Memory B cell (primary cell): ENCODE measurements at regions not wholly inside any gene's neighbourhood (a gene's known extent, or its start where the extent isn't known, plus 50 kb on each side); places are given as distances from the start of the nearest gene placed in this dataset.
"Not testable (repeated sequence)": the region's sequence is repeated elsewhere in the genome, so short reads cannot be mapped to it uniquely, and the experiment has no call there.

Experiments used
- ATAC-seq: fragments of 150-1000 bp; cut with Tn5 transposase; 2 replicates; pipeline ENCODE4 v1.10.0; 2021; ENCODE audit warnings: low read depth, mild to moderate bottlenecking, moderate library complexity
- DNase-seq, 2 donors: peaks; one replicate each; pipeline ENCODE4 v3.0.0; 2022; ENCODE audit warnings: low spot score in 2 of 2
- H3K27ac Mint-ChIP-seq: one replicate; pipeline ENCODE4 v1.8.0; 2022; ENCODE audit warnings: mild to moderate bottlenecking, moderate library complexity, mixed read lengths
- H3K27me3 Mint-ChIP-seq: one replicate; pipeline ENCODE4 v1.8.0; 2022; ENCODE audit warnings: mixed read lengths
- H3K36me3 Mint-ChIP-seq: one replicate; pipeline ENCODE4 v1.8.0; 2022; ENCODE audit warnings: mild to moderate bottlenecking, mixed read lengths
- H3K4me1 Mint-ChIP-seq: one replicate; pipeline ENCODE4 v1.8.0; 2022; ENCODE audit warnings: mixed read lengths
- H3K4me3 Mint-ChIP-seq: one replicate; pipeline ENCODE4 v1.8.0; 2022; ENCODE audit warnings: mild to moderate bottlenecking, moderate library complexity, mixed read lengths
- H3K9me3 Mint-ChIP-seq: one replicate; pipeline ENCODE4 v1.8.0; 2022; ENCODE audit warnings: mixed read lengths

DNA sequence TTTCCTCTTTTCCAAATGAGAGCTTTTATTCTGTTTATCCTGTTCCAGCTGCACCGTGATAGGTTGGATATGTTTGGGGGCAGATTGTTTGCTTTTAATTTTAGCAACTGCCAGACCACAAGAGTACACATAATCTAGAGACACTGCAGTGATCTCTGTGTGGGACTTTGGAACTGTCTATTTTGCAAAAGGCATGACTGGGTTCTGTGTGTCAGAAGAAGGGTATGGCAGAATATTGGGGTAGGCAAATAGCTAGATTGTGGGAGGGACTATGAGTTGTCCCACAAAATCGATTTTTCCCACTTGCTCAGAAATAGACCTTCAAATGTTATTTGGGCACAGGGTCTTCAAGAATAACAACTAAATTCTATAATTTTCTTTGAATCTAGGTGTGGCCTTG, 275.9 kb upstream of the KITLG start:
- H3K27me3 Mint-ChIP-seq = no peaks in the 10 kb centered on the region
- H3K9me3 Mint-ChIP-seq = peaks cover 3% of the 10 kb centered on the region
- no peaks in the 10 kb centered on the region for H3K36me3 Mint-ChIP-seq
- DNase-seq = no peak
- ATAC-seq = no peak
- H3K4me1 Mint-ChIP-seq = no peaks in the 10 kb centered on the region
- H3K27ac Mint-ChIP-seq = no peak overlapping the region
- no peak overlapping the region for H3K4me3 Mint-ChIP-seq

DNA sequence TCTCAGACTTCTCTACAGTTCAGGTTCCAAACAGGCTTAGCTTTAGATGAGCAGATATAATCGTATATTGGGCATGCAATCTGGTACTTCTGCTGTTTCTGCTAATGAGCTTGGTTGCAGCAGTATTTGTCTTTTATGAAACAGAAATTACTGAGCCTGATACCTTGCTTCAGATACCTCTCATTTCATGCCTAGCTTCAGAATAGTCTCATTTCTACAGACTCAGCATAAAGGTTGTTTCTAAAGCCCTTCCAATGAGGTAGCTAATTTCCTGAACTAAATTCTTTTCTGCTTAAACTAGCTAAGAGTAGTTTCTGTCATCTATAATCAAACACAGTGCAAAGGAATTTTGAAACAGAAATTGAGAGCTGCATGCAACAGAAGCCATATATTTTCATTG, 275.0 kb upstream of the KITLG start:
- H3K36me3 Mint-ChIP-seq = no peaks in the 10 kb centered on the region
- H3K4me1 Mint-ChIP-seq = no peaks in the 10 kb centered on the region
- no peak overlapping the region for H3K27ac Mint-ChIP-seq
- H3K4me3 Mint-ChIP-seq = no peak overlapping the region
- peaks cover 3% of the 10 kb centered on the region for H3K9me3 Mint-ChIP-seq
- DNase-seq (no peak), ATAC-seq (no peak)
- no peaks in the 10 kb centered on the region for H3K27me3 Mint-ChIP-seq

DNA sequence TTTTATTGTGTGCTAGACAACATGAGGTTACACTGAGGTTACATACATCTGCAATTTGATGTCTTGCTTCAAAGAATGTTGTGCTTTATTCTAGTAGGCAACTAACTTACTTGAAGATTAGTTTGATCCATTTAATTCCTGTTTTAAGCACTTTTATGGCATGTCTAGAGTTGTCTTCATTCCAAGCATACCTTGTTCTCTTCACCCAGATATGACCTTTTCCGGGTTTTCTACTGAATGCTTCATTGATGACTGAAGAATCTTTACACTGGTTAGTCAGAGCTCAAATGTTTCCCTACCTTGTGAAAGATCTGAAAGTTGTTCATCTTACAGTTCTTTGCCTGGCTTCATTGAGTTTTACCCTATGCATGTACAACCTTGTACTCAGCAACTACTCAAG, 274.0 kb upstream of the KITLG start:
- Mint-ChIP-seq H3K27ac (no peak overlapping the region), H3K4me1 (no peaks in the 10 kb centered on the region), H3K36me3 (no peaks in the 10 kb centered on the region), H3K4me3 (no peak overlapping the region), H3K27me3 (no peaks in the 10 kb centered on the region), H3K9me3 (peaks cover 3% of the 10 kb centered on the region)
- ATAC-seq (no peak), DNase-seq (no peak)

DNA sequence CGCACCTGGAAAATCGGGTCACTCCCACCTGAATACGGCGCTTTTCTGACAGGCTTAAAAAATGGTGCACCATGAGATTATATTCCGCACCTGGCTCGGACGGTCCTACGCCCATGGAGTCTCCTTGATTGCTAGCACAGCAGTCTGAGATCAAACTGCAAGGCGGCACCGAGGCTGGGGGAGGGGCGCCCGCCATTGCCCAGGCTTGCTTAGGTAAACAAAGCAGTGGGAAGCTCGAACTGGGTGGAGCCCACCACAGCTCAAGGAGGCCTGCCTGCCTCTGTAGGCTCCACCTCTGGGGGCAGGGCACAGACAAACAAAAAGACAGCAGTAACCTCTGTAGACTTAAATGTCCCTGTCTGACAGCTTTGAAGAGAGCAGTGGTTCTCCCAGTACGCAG, 267.0 kb upstream of the KITLG start:
- not testable (repeated sequence) for H3K4me3 Mint-ChIP-seq, H3K27me3 Mint-ChIP-seq, ATAC-seq, H3K36me3 Mint-ChIP-seq, H3K4me1 Mint-ChIP-seq, DNase-seq, H3K27ac Mint-ChIP-seq
- H3K9me3 Mint-ChIP-seq = peaks cover 11% of the 10 kb centered on the region

GRCh38 chr12:88844426-88844825, 264.2 kb upstream of the KITLG start:
- DNase-seq (no peak), ATAC-seq (no peak)
- H3K4me1 Mint-ChIP-seq = no peaks in the 10 kb centered on the region
- H3K27ac Mint-ChIP-seq = no peak overlapping the region
- no peak overlapping the region for H3K4me3 Mint-ChIP-seq
- peaks cover 15% of the 10 kb centered on the region for H3K9me3 Mint-ChIP-seq
- H3K27me3 Mint-ChIP-seq = no peaks in the 10 kb centered on the region
- no peaks in the 10 kb centered on the region for H3K36me3 Mint-ChIP-seq

DNA sequence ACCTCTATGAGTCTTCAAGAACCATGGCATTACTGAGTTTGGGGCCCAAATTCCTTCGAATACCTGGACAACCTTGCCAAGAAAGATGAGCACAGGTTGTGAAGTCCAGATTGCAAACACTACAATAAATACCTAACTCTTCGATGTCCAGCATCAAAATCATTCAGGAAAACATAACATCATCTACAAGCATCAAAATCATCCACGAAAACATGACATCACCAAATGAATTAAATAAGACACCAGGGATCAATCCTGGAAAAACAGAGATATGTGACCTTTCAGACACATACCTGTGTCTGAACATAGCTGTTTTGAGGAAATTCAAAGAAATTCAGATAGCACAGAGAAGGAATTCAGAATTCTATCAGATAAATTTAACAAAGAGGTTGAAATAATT, 262.0 kb upstream of the KITLG start:
- H3K27ac Mint-ChIP-seq = no peak overlapping the region
- peaks cover 22% of the 10 kb centered on the region for H3K9me3 Mint-ChIP-seq
- H3K36me3 Mint-ChIP-seq = no peaks in the 10 kb centered on the region
- DNase-seq (no peak), ATAC-seq (no peak)
- no peak overlapping the region for H3K4me3 Mint-ChIP-seq
- no peaks in the 10 kb centered on the region for H3K4me1 Mint-ChIP-seq
- H3K27me3 Mint-ChIP-seq = no peaks in the 10 kb centered on the region

GRCh38 chr12:88839486-88839885, 259.2 kb upstream of the KITLG start:
- H3K4me3 Mint-ChIP-seq = no peak overlapping the region
- no peak for ATAC-seq
- DNase-seq = no peak

DNA sequence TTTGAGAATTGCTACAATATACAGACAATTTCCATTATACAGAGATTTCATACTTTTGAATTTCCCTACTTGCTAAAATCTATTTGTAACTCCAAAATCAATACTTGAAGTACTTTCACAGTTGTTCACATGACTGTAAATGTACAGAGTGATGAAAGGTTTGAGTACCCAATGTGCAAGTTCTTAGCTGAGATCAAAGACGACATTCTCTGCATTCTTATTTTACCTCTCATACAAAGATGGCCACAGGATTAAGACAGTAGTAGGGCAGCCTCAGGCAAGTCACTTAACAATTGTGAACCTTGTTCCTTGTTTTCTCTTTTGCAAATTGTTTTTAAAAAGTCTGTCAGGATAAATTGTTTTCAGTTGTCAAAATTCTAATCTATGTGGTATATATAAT, 255.9 kb upstream of the KITLG start:
- Mint-ChIP-seq H3K9me3 (peaks cover 13% of the 10 kb centered on the region), H3K4me1 (no peaks in the 10 kb centered on the region), H3K27me3 (no peaks in the 10 kb centered on the region), H3K27ac (no peak overlapping the region), H3K36me3 (no peaks in the 10 kb centered on the region), H3K4me3 (no peak overlapping the region)
- ATAC-seq = no peak
- no peak for DNase-seq

More at GRCh38 chr12:88839486-88839885, 259.2 kb upstream of the KITLG start:
- Mint-ChIP-seq H3K27me3 (no peaks in the 10 kb centered on the region), H3K36me3 (no peaks in the 10 kb centered on the region), H3K9me3 (peaks cover 21% of the 10 kb centered on the region), H3K4me1 (no peaks in the 10 kb centered on the region), H3K27ac (no peak overlapping the region)

DNA sequence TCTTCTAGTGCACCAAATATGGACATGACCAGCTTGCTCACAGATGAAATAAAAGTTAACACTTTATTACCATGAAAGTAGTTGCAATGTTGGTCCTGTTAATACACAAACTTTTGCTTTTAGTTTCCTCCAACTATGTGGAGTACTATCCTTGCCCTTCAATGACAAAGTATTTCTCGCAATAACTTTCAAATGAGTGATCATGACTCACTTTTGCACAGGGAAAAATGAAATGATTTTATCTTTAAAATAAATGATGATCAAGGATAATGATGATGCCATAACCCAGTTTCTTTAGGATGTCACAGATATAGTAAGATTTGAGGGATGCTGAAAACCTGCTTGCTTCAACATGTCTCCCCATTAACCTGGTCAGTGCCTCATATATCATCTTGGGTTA, 254.0 kb upstream of the KITLG start:
- Mint-ChIP-seq H3K9me3 (peaks cover 7% of the 10 kb centered on the region), H3K4me3 (no peak overlapping the region), H3K27me3 (no peaks in the 10 kb centered on the region), H3K27ac (no peak overlapping the region), H3K4me1 (no peaks in the 10 kb centered on the region), H3K36me3 (no peaks in the 10 kb centered on the region)
- DNase-seq (no peak), ATAC-seq (no peak)

- Mint-ChIP-seq H3K4me1 (no peaks in the 10 kb centered on the region), H3K36me3 (no peaks in the 10 kb centered on the region), H3K27ac (no peak overlapping the region), H3K27me3 (no peaks in the 10 kb centered on the region), H3K9me3 (peaks cover 7% of the 10 kb centered on the region), H3K4me3 (no peak overlapping the region)
- no peak for ATAC-seq
- DNase-seq = no peak
Measured at GRCh38 chr12:88833641-88834116, 253.4 kb upstream of the KITLG start.

GRCh38 chr12:88828537-88828936, 248.3 kb upstream of the KITLG start:
- not testable (repeated sequence) for H3K9me3 Mint-ChIP-seq, ATAC-seq, H3K27me3 Mint-ChIP-seq, H3K4me1 Mint-ChIP-seq, H3K27ac Mint-ChIP-seq, H3K4me3 Mint-ChIP-seq, H3K36me3 Mint-ChIP-seq, DNase-seq

GRCh38 chr12:88820012-88820411, 239.7 kb upstream of the KITLG start:
- Mint-ChIP-seq H3K27ac (no peak overlapping the region), H3K4me1 (no peaks in the 10 kb centered on the region), H3K4me3 (no peak overlapping the region), H3K9me3 (peaks cover 6% of the 10 kb centered on the region), H3K27me3 (no peaks in the 10 kb centered on the region), H3K36me3 (no peaks in the 10 kb centered on the region)
- DNase-seq (no peak), ATAC-seq (no peak)

DNA sequence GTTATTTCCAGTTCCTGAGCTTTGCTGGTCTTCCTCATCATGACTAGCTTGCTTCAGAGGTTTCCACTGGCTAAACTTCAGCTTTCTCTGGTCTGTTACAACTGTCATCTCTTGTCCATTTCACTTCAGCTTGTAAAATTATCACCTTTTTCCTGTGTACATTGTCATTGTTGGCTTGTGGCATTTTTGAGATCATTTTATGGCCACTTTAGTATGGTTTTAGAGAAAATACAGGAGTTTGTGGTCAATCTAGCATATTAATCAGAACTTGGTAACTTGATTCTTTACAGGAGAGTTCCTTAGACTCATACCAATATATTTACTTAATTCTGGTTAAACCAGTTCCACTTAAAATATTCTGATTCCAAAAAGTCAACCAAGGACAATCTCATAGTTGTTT, 235.9 kb upstream of the KITLG start:
- Mint-ChIP-seq H3K4me1 (no peaks in the 10 kb centered on the region), H3K4me3 (no peak overlapping the region), H3K27me3 (no peaks in the 10 kb centered on the region), H3K36me3 (no peaks in the 10 kb centered on the region), H3K27ac (no peak overlapping the region), H3K9me3 (peaks cover 6% of the 10 kb centered on the region)
- no peak for ATAC-seq
- no peak for DNase-seq

DNA sequence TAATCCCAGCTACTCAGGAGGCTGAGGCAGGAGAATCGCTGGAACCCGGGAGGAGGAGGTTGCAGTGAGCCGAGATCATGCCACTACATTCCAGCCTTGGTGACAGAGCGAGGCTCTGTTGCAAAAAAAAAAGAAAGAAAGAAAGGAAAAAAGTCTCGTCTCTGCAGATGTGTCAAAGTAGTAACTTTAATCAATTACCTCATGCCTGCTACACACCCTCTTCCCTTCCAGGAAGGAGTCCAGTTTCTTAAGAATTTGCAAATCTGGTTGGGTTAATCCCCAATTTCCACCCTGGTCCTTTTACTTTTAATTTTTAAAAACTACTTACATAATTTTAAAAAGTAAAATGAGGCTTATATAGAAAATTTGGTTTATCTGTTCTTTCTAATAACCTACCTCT, 234.5 kb upstream of the KITLG start:
- DNase-seq (no peak), ATAC-seq (no peak)
- Mint-ChIP-seq H3K4me3 (no peak overlapping the region), H3K36me3 (no peaks in the 10 kb centered on the region), H3K27me3 (no peaks in the 10 kb centered on the region), H3K4me1 (no peaks in the 10 kb centered on the region), H3K9me3 (peaks cover 3% of the 10 kb centered on the region), H3K27ac (no peak overlapping the region)

DNA sequence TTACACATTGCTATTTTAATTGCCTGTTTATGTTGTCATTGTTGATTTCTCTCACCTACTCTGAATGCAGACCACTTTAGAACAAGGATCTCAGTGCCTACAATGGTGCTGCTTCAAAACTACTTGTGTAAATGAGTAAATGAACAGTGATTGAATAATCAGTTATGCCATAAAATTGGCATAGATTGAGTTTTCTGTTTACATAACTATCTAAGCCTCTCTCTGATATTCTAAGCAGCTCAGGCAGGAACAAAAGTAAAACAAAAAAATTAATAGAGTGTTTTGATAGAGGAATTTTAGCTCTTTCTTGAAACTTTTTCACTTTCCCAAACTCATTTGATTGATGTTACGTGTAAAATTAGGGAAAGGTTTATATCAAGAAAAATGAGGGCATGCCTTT, 232.3 kb upstream of the KITLG start:
- Mint-ChIP-seq H3K27me3 (no peaks in the 10 kb centered on the region), H3K9me3 (peaks cover 1% of the 10 kb centered on the region), H3K36me3 (no peaks in the 10 kb centered on the region), H3K27ac (no peak overlapping the region), H3K4me1 (no peaks in the 10 kb centered on the region), H3K4me3 (no peak overlapping the region)
- ATAC-seq (no peak), DNase-seq (no peak)

DNA sequence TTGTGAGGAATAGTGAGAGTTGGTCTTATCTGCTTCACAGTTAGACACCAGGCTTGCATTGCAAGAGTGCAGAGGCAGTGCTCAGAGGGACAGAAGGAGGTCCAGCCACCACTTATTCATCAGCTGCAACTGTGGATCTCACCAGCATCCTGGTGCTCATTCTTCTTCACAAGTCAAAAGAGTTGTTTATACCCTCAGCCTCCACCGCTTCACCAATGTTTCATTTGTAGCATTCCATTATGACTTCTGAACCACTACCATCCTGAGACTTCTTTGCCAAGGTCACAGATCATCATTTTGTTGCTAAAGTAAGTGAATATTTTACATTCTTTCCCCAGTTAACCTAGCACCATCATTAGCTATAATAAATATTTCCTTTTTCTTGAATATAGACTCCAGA, 230.5 kb upstream of the KITLG start:
- H3K36me3 Mint-ChIP-seq = no peaks in the 10 kb centered on the region
- ATAC-seq (no peak), DNase-seq (no peak)
- peaks cover 2% of the 10 kb centered on the region for H3K9me3 Mint-ChIP-seq
- no peak overlapping the region for H3K27ac Mint-ChIP-seq
- H3K4me1 Mint-ChIP-seq = no peaks in the 10 kb centered on the region
- H3K4me3 Mint-ChIP-seq = no peak overlapping the region
- no peaks in the 10 kb centered on the region for H3K27me3 Mint-ChIP-seq
